NCI-H128 (cell line): ENCODE measurements at regions not wholly inside any gene's neighbourhood (a gene's known extent, or its start where the extent isn't known, plus 50 kb on each side); places are given as distances from the start of the nearest gene placed in this dataset.

Source experiments
- DNase-seq: peaks from one replicate; lab custom pipeline; 2025; ENCODE audit not compliant: unreplicated experiment; lab: John Stamatoyannopoulos, UW

DNA sequence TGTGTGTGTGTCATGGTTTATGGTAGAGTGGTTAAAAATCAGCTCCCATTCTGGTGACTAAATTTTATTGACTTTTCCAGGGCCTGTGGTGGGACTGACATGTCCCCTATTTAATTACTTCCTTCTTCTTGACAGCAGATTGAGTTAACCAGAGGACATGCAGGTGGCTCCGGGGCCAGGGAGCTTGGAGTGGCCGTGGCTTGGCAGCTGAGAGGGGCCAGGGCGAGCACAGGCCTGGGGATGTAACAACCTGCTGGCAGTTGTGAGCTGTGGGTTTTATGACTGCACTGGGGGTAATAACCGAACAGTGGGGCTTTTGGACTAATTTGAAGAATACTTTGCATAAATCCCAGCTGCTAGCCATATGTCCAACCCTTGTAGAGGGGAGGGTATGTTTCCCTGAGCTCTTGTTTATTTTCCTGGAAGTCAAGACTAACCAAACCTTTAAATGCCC, 186.0 kb downstream of the MID1IP1 start:
- no peak for DNase-seq

DNA sequence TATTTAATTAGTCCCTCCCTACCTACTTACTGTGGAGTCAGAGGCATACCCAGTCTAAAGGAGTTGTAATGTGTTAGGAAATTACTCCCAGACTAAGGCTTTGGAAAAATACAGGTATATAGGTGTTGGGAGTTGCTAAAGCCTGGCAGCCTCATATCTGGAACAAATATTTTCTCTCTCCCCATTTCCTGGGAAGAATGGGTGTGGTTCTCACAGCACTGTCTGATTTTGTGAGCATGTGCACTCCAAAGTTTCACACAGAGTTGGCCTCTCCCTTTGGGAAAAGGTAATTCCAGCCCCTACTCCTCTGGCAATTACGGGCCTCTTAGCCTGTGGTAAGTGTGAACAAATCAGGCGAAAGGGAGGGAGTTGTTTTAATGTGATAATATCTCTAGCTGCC, 187.0 kb downstream of the MID1IP1 start:
- no peak for DNase-seq

DNA sequence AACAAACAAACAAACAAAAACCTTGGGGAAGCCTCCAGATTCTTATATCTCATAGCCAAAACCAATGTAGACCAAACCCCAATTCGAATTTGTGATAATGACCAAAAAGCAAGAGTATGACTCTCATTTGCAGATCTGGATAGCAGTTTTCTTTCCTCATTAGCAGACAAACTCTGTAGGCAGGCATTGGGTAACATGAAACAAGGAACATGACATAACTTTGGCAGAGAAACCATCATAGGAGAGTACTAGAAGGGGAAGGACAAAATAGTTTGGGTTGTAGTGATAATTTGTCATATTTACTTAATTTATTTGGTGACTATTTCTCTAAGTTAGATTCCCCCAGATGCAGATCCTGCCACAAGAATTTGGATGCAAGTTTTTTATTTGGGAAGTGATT, 187.8 kb downstream of the MID1IP1 start:
- no peak for DNase-seq

DNA sequence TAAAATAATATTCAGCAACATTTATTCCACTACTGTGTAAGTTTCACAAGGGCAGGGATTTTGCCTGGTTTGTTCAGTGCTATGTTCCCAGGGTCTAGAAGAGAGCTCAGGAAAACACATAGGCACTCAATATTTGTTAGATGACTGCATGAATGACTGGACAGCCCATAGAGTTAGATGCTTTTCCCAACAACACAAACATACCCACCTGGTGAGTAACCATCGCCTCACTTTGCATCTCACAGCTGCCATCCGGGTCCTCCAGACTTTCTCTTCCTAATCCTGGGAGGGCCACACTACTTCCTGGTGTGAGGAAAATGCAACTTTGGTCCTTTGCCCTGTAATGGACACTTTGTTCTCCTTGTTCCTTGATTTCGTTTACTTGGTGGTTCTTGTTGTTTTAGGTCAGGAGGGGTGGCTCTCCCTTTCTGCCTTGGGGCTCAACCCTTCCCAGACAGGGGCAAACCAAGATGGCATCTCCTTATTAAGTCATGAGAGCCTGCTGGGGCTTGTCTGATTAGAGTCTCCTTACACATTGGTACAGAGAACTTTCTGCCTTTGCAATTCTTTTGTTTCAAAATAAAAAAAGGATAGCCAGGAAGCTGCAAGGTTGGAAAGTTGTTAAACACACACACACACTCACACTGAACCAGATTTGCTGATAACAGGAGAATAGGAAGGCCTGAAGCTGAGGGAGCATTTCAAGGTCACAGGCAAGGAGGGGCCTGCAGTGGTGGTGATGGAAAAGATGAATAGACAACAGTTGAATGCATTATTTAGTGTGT, 190.6 kb downstream of the MID1IP1 start:
- DNase-seq = no peak

DNA sequence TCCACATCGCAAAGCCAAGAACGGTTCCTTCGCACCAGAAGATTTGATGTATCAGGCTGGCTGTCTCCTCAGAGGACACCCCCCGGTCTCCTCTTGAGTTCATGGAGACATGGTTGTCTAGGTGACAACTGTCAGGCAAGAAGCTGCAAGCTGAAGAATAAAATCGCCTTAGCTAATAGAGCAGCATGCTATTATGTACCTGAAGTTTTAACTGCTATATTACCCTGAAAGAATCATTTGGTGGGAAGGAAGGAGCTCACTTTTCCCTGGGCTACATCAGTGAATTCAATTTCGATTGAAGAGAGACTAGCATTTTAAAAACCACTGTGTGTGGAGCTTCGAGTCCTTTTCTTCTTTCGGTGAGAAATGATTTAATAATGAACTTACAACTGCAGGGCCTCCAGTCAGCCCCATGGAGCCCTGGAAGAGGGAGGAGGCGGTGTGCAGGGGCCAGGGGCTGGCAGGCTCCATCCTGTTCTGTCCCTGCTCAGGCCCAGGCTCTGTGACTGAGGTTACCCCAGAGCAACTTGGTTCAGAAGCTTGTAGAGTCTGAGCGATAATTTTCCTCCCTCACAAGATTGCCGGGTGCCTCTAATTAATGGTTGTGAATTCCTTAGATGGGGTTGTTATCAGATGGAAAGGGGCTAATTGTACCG, 191.3 kb downstream of the MID1IP1 start:
- no peak for DNase-seq

DNA sequence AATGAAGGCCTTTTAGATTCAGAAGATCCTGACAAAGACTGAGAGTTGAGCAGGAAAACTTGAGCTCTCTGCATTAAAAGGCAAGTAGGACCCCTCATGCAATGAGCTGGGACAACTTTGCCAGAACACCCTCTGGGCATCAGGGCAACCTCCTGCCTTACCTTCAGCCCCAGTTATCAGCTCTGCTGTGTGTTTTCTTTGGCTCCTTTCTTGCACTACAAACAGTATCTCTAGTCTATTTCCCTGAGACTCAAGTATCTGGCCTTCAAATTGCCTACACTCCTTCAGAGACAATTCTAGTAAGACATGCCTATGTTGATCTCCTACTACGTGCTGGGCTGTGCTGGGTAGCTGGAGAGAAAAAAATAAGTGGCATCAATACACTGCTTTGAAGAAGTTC, 192.2 kb downstream of the MID1IP1 start:
- DNase-seq = no peak

DNA sequence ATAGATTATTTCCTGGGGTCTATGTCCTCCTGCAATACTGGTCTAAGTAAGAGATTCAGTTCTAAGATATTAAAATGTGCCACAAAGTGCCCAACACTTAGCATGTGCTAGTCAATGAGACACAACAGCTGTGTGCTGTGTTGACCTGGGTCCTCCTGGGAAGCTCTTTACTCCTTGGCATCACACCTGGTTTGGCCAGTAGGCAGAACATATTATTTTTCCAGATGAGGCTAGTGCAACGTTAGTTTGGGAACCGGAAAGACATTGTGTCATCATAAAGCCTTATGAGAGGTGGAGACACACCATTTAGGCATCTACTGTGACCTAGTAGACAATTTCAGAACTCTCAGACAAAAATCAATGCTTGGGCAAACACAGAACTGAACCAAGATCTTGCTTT, 197.8 kb downstream of the MID1IP1 start:
- no peak for DNase-seq

DNA sequence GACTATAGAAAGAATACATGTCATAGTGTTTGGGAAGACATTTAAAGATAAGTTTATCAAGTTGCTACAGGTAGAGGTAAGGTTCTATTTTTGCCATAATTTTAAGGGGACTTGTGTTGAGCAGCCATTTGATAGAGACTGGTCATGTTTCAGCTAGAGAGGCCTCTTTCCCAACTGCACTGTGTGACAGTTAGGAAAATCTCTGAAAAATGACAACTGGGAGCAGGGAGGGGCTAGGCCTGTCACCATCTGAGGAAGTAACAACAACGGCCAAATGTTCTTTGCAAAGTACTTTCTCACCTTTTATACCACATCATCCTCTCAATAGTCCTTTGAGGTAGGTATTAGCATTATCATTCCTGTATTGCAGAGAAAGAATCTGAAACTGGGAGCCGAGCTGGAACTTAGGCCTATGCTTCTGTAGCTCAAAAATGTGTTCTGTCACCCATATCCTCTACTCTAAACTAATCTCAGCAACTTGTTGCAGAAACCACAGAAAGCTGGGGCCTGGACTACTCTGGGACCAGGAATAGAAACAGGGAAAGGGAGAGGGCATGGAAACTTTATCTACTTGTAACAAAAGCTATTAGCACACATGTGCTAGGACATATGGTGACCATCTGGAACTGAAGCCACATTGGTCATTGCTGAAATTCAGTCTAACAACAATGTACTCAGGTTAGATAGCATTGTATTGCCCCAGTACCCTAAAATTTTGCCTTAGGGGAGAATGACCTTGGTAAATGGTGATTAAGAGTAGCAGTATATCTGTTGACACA, 198.9 kb downstream of the MID1IP1 start:
- no peak for DNase-seq

DNA sequence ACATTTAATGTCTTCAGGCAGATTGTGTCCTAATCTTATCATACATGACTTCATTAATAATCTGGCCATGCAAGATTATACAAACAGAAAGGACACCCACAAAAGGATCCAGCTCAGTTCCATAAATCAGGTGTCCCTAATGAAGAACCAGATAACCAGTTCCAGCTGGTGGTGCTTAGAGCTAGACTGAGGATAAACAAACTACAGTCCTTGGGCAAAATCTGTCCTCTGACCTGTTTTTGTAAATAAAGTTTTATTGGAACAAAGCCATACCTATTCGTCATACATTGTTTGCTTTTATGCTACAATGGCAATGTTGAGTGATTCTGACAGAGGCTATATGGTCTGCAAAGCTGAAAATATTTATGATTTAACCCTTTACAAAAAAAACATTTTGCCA, 199.5 kb downstream of the MID1IP1 start:
- no peak for DNase-seq

DNA sequence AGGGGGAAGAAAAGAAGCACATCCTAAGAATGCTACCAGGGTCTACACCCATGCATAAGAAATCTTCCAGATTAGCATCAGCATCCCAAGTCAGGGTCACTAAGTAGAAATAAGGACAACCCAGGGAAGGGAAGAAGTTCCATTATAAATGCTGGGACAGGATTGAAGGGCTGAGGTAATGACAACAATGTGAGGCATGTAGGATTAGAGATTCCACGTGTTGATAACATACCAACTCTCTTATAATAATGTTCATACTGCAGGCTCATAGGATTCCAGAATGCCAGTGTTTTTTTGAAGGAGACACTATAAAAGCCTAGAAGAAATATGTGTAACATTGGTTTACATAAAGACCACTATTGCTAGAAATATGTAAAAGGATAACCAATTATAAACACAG, 201.2 kb downstream of the MID1IP1 start:
- no peak for DNase-seq

DNA sequence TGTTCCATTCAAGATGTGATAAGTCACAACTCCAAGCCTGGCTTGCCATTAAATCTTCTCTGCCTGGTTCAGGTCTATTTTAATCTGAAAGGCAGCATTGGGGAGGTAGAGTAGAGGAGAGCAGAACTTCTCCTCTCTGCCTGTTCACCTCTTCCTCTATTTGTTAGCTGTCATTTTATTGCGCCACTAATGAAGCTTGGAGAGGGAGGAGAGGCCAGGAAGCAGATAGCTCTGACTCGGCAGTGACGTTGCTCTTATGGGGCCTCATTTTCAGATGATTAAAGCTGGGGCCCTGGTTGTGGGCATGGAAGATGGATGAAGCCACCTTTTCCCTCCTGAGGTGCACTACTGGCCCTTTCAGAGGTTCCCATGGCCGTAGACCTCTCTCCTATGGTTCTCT, 207.3 kb downstream of the MID1IP1 start:
- no peak for DNase-seq

DNA sequence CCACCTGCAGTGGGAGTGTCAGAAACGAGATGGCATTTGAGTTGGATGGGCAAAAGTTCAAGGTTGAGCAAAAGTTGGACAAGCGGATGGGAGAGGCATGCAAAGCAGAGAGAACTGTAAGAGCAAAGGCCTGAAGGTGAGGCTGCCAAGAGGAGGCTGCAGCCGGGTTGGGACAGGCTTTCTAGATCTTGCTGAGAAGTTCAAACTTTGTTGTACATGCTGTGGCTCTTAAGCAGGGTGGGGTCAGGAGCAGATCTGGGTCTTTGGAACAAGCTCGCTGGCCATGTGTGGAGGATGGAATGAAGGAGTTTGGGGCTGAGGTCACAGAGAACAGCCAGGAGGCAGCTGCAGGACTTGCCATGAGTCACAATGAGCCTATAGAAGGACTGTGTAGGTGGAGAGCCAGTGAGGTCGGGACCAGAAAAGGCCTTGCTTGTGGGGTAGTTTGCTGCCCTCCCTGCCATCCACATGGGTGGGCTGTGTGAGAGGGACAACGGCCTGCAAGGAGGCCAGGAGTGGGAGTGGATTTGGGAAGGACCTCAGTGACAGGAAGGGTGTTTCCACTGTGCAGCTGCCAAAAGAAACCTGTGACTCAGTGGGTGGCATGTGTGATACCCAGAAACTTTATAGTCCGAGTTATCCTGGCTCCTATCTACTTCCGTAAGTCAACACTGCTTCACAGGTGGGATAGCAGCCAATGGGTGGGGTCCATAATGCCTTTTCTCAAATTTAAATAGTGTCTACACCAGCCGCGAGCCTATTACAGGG, 210.4 kb downstream of the MID1IP1 start:
- no peak for DNase-seq

DNA sequence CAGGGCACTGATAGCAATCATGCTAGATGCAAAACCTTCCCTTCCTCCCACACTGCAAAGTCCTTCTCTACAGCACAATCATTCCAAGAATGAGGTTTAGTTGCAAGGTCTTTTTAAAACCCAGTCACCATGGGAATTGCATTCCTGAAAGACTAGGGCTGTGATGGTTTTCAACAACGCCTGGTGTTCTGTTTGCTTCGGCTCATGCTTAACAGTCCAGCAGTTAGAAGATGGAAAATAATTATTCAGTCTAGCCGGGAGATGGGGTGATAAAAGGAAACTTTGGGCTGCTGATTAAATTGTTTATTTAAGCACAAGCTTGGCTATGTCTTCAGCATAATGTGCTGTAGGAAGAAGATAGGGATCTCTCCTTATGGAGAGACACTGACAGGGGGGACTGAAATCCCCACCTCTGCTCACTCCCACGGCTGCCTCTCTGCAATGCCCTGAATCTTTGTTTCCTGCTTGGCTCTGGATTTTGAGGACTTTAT, 211.4 kb downstream of the MID1IP1 start:
- no peak for DNase-seq

DNA sequence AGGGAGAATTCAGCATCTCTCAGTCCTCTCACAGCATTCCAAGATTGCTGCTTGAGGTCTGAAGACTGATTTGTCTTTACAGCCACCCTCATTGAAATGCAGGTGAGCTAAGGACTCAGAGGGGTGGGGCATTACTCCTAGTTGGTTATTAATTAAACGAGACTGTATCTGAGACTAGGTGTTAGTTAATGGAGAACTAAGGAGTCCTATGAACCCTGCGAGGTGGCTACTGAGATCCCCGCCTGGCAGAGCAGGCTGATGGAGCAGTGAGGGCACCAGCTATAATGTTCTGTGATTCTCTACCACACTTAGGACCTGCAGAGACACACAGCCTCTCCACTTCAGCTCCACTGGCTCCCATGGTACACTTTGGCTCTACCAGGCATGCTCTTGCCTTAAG, 215.3 kb downstream of the MID1IP1 start:
- DNase-seq = no peak

DNA sequence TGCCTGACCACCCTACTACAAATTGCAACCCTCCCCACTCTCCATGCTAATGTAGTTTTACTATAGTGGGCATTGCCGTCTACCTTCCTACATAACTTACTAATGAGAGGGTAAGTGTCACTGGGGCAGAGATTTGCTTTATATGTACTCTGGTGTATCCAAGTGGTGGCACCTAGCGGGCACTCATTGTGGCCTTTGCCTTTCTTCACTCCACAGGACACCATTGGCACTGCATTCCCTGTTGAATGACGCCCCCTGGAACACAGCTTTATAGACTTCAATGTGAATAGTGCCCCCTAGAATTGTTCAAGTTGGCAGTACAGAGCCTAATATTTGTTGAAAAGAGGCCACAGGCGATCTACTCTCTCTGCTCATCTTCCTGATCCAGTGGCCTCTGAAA, 215.8 kb downstream of the MID1IP1 start:
- DNase-seq = no peak

DNA sequence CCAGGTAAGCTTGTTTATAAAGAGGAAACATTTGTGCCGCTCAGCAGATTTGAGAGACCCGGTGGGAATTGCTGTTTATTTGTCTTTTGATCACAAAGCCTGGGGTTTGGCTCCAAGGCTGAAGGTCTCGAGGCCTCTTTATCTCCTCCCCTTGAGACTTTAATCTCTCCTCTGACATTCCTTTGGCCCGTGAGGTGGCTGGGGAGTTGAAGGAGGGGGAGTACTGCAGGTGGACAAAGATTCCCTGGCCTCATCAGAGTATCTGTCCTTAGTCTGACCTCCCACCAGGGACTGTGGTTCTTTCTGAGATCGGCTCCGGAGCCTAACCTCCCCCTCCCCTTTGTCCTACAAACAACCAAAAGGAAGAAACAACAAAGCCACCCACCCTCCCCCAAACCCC, 216.5 kb downstream of the MID1IP1 start:
- no peak for DNase-seq

DNA sequence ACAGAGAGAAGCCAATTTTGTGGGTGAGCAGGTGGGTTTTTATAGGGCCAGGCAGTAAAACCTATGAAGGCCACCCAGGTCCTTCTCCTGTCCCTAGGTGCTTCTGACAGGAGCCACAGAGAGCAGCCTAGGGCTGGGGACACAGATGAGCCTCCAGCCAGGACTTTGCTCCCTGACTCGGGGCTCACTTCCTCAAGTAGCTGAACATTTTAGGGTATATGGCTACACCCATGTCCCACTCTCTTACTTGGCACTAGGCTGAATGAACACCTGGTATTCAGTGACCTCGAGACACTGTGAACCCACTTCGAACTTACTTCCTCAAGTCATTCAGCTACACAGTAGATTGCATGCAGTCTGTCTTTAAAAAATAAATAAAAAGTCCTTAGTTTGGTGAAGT, 217.3 kb downstream of the MID1IP1 start:
- no peak for DNase-seq

DNA sequence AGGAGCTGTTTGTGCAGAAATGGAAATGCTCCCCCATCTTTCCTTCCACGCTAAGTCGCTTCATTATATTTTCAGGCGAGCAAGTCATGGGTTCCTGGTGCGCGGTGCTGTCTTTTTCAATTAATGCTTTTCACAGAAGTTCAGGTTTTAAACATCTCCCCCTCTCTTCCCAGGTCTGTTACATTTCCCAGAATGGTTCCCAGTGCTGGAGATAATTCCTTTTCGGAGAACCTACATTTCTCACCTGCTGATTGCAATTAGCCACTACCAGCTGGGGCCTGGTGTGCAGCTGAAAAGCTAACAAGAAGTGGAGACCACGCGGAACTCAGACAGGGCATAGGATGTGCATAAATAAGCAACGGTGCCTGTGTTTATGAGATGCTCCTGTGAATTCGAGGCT, 217.8 kb downstream of the MID1IP1 start:
- DNase-seq = no peak

DNA sequence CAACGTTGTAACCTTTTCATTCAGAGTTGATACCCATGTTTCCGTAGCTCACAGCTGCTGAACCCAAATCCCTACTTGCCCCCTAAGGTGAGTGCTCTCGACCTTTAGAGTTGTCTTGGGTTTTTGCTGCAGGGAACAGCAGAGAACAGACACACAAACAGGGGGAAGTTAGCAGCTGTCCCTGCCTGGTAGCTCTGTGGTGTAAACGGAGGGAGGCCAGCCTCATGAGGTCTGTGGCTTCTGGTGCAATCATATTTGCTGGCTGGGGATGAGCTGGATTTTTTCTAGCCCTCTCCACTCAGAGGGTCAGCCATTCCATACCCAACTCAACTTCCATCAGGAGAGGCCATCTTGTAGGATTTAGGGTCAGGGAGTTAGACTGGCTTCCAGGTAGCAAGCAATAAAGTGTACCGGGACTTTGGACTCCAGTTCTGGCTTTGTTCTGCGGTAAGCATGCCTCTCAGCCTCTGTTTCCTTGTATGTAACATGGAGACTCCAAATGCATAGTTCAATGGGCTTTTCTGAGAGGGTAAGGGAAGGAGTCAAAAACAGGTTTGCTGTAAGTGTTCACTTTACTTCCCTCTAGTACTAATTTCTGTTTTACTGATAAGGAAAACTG, 218.9 kb downstream of the MID1IP1 start:
- DNase-seq = no peak

DNA sequence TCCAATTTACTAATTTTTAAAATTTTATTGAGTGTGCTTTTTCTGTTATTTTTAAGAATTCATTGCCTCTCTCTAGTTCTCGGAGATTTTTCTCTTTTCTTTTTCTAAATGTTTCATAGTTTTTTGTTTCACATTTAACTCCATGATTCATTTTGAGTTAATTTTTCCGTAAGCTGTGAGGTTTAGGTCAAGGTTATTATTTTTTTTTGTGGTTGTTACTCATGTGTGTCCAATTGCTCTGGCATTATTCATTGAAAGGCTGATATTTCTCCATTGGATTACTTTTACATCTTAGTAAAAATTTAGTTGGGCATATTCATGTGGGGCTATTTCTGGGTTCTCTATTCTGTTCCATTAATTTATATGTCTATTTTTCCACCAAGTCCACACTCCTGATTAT, 220.8 kb downstream of the MID1IP1 start:
- no peak for DNase-seq

DNA sequence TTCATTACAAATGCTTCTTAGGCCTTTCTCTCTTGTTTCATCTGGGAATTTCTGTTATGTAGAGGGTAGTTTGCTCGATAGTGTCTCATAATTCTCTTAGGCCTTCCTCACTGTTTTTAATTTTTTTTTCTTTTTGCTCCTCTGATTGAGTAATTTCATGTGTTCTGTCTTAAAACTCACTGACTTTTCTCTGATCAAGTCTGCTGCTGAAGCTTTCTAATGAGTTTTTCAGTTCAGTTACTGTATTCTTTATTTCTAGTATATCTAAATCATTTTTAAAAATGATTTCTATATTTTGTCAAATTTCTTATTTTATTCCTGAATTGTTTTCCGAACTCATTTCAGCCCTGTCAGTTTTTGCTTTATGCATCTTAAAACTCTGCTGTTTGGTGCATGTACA, 228.0 kb downstream of the MID1IP1 start:
- DNase-seq = no peak
